Breast epithelium (tissue), 4 donors: ENCODE measurements at regions not wholly inside any gene's neighbourhood (a gene's known extent, or its start where the extent isn't known, plus 50 kb on each side); places are given as distances from the start of the nearest gene placed in this dataset.

Experiments used
- DNase-seq, 2 donors: peaks; one replicate each; pipeline ENCODE4 v3.0.0-alpha.2; 2019; ENCODE audit warnings: low spot score in 2 of 2
- H3K27ac ChIP-seq, 2 donors: fragments of 200-600 bp; sonication (generic) in 1 of 2; one replicate each; pipeline ENCODE4 v1.5.1; 2016 to 2019; ENCODE audit warnings: mild to moderate bottlenecking in 1 of 2
- H3K27me3 ChIP-seq, 2 donors: fragments of 200-600 bp; sonication (generic) in 1 of 2; one replicate each; pipeline versions ENCODE4 v1.5.1 to v1.6.0; 2017 to 2019; ENCODE audit warnings: control low read depth in 1 of 2, mild to moderate bottlenecking in 1 of 2
- H3K36me3 ChIP-seq: fragments of 200-600 bp; one replicate; pipeline ENCODE4 v1.5.1; 2019
- H3K4me1 ChIP-seq, 2 donors: fragments of 200-600 bp; sonication (generic); one replicate each; pipeline ENCODE4 v1.5.1; 2016 to 2019; ENCODE audit warnings: control low read depth in 1 of 2
- H3K4me3 ChIP-seq, 3 donors: fragments of 200-600 bp; sonication (generic); 1 replicate in 2 of 3; 2 replicates in 1 of 3; pipeline ENCODE4 v1.5.1; 2016 to 2019; ENCODE audit warnings: mild to moderate bottlenecking in 3 of 3, moderate library complexity in 2 of 3
- H3K9me3 ChIP-seq, 2 donors: fragments of 200-600 bp; sonication (generic) in 1 of 2; one replicate each; pipeline ENCODE4 v1.5.1; 2016 to 2019; ENCODE audit warnings: control low read depth in 1 of 2
- CTCF ChIP-seq, 3 donors: fragments of 450-650 bp; IDR thresholded peaks; one replicate each; pipeline ENCODE4 v1.5.1; 2016 to 2017; ENCODE audit warnings: antibody characterized with exemption in 3 of 3, mild to moderate bottlenecking in 3 of 3, moderate library complexity in 3 of 3
- POLR2A ChIP-seq: fragments of 450-650 bp; IDR thresholded peaks from one replicate; pipeline ENCODE4 v1.6.1; 2016; ENCODE audit warnings: antibody characterized with exemption, mild to moderate bottlenecking, moderate library complexity
- POLR2AphosphoS5 ChIP-seq, 3 donors: sonication (generic); formaldehyde crosslinking; IDR thresholded peaks; one replicate each; pipeline ENCODE4 v1.6.1; 2017; ENCODE audit warnings: antibody characterized with exemption in 3 of 3
- intact Hi-C: fragments of 100-400 bp; cut with DNase I; formaldehyde crosslinking; loops from one replicate; pipeline ENCODE4 v1.15.1; 2023; ENCODE audit warnings: low total_unique reads

GRCh38 chr9:22265534-22265933, 181.1 kb upstream of the DMRTA1 start:
- Histone ChIP-seq H3K27ac (no peak overlapping the region), H3K4me3 (no peak overlapping the region), H3K9me3 (peaks cover 0 to 23% of the 10 kb centered on the region in 2 donors), H3K36me3 (no peaks in the 10 kb centered on the region), H3K4me1 (no peaks in the 10 kb centered on the region), H3K27me3 (no peaks in the 10 kb centered on the region)
- TF ChIP-seq POLR2AphosphoS5 (IDR thresholded peaks at IDR 0.05) (no peak), POLR2A (no peak), CTCF (IDR thresholded peaks at IDR 0.05) (no peak)
- DNase-seq: no peak
- intact Hi-C loops: loop anchor here (10.0 kb wide), 1 partner anchor 341 kb away; no protein-coding TSS in a partner anchor

- Histone ChIP-seq H3K9me3 (no peaks in the 10 kb centered on the region), H3K27me3 (no peaks in the 10 kb centered on the region), H3K4me3 (no peak overlapping the region), H3K4me1 (no peaks in the 10 kb centered on the region), H3K27ac (no peak overlapping the region), H3K36me3 (no peaks in the 10 kb centered on the region)
- intact Hi-C loops: no loop called here
- no peak for DNase-seq
- TF ChIP-seq POLR2A: no peak
- no peak for TF ChIP-seq POLR2AphosphoS5 (IDR thresholded peaks at IDR 0.05)
These were observed 172.1 kb upstream of the DMRTA1 start for GRCh38 chr9:22274477-22274876.

- TF ChIP-seq CTCF (IDR thresholded peaks at IDR 0.05): no peak
- no peak for TF ChIP-seq POLR2A
- no peak for TF ChIP-seq POLR2AphosphoS5 (IDR thresholded peaks at IDR 0.05)
- intact Hi-C loops: no loop called here
- H3K27ac ChIP-seq: no peak overlapping the region
These were observed 168.2 kb upstream of the DMRTA1 start for GRCh38 chr9:22278426-22278825.

DNA sequence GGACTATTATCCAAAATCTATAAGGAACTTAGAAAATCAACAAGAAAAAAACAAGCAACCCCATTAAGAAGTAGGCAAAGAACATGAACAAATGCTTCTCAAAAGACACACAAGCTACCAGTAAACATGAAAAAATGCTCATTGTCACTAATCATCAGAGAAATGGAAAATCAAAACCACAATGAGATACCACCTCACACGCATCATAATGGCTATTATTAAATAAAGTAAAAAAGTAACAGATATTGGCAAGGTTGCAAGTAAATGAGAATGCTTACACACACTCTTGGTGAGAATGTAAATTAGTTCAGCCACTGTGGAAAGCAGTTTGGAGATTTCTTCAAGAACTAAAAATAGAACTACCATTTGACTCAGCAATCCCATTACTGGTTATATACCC, 167.0 kb upstream of the DMRTA1 start:
- Histone ChIP-seq H3K4me1 (no peaks in the 10 kb centered on the region), H3K36me3 (no peaks in the 10 kb centered on the region), H3K27ac (no peak overlapping the region), H3K4me3 (no peak overlapping the region), H3K9me3 (no peaks in the 10 kb centered on the region), H3K27me3 (no peaks in the 10 kb centered on the region)
- TF ChIP-seq POLR2A (no peak), POLR2AphosphoS5 (IDR thresholded peaks at IDR 0.05) (no peak), CTCF (IDR thresholded peaks at IDR 0.05) (no peak)
- intact Hi-C loops: no loop called here
- no peak for DNase-seq

More at GRCh38 chr9:22278426-22278825, 168.2 kb upstream of the DMRTA1 start:
- H3K36me3 ChIP-seq: no peaks in the 10 kb centered on the region
- no peak overlapping the region for H3K4me3 ChIP-seq
- H3K9me3 ChIP-seq: no peaks in the 10 kb centered on the region
- DNase-seq: no peak
- no peaks in the 10 kb centered on the region for H3K4me1 ChIP-seq
- no peaks in the 10 kb centered on the region for H3K27me3 ChIP-seq

- DNase-seq: no peak
- H3K27ac ChIP-seq: no peak overlapping the region
- no peak for TF ChIP-seq POLR2A
- TF ChIP-seq CTCF (IDR thresholded peaks at IDR 0.05): no peak
- no peak for TF ChIP-seq POLR2AphosphoS5 (IDR thresholded peaks at IDR 0.05)
- intact Hi-C loops: no loop called here
- H3K4me1 ChIP-seq: no peaks in the 10 kb centered on the region
- H3K36me3 ChIP-seq: no peaks in the 10 kb centered on the region
- no peaks in the 10 kb centered on the region for H3K27me3 ChIP-seq
- H3K9me3 ChIP-seq: no peaks in the 10 kb centered on the region
- no peak overlapping the region for H3K4me3 ChIP-seq
These were observed 161.6 kb upstream of the DMRTA1 start for GRCh38 chr9:22285066-22285465.

- Histone ChIP-seq H3K27ac (no peak overlapping the region), H3K9me3 (no peaks in the 10 kb centered on the region), H3K4me1 (no peaks in the 10 kb centered on the region), H3K36me3 (no peaks in the 10 kb centered on the region), H3K27me3 (no peaks in the 10 kb centered on the region), H3K4me3 (no peak overlapping the region)
- DNase-seq: no peak
- intact Hi-C loops: no loop called here
- TF ChIP-seq POLR2AphosphoS5 (IDR thresholded peaks at IDR 0.05) (no peak), POLR2A (no peak), CTCF (IDR thresholded peaks at IDR 0.05) (no peak)
These were observed 160.0 kb upstream of the DMRTA1 start for GRCh38 chr9:22286661-22287060.
